SK-N-MC (cell line): ENCODE measurements at regions not wholly inside any gene's neighbourhood (a gene's known extent, or its start where the extent isn't known, plus 50 kb on each side); places are given as distances from the start of the nearest gene placed in this dataset.

Source experiments
- EZH2 ChIP-seq: fragments of 200-600 bp; sonication (generic); IDR thresholded peaks from one replicate; pipeline ENCODE4 v1.6.1; 2017; ENCODE audit warnings: antibody characterized with exemption
- POLR2AphosphoS5 ChIP-seq: IDR thresholded peaks from 2 replicates; pipeline ENCODE4 v1.6.1; 2012; ENCODE audit warnings: mild to moderate bottlenecking, low read depth, low read length, borderline replicate concordance

DNA sequence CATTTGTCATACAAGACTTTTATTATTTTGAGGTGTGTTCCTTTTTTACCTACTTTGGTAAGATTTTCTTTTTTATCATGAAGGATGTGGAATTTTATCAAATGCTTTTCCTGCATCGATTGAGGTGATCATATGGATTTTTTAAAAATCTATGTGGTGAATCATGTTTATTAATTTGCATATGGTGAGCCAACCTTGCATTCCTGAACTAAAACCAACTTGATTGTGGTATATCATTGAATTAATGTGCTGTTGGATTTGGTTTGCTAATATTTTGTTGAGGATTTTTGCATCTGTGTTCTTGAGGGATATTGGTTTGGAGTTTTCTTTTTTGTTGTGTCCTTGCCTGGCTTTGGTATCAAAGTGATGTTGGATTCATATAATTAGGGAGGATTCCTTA, 848.1 kb upstream of the EYS start:
- no peak for TF ChIP-seq POLR2AphosphoS5
- TF ChIP-seq EZH2 = no peak
